Esophagus muscularis mucosa (tissue), 4 donors: ENCODE measurements at regions not wholly inside any gene's neighbourhood (a gene's known extent, or its start where the extent isn't known, plus 50 kb on each side); places are given as distances from the start of the nearest gene placed in this dataset.

Experiments used
- EP300 ChIP-seq: sonication (generic); formaldehyde crosslinking; IDR thresholded peaks from one replicate; pipeline ENCODE4 v1.6.1; 2017; ENCODE audit warnings: antibody characterized with exemption
- POLR2AphosphoS5 ChIP-seq, 2 donors: sonication (generic); formaldehyde crosslinking; IDR thresholded peaks; one replicate each; pipeline ENCODE4 v1.6.1; 2017; ENCODE audit warnings: antibody characterized with exemption in 2 of 2
- TF ChIP-seq, protein P1 (sequence below), 3 experiments: fragments of 200-600 bp in 2 of 3; fragments of 450-650 bp in 1 of 3; sonication (generic) in 2 of 3; IDR thresholded peaks; one replicate each; pipeline ENCODE4 v1.5.1; 2017 to 2019; ENCODE audit warnings: antibody characterized with exemption in 3 of 3, mild to moderate bottlenecking in 2 of 3, moderate library complexity in 1 of 3

DNA sequence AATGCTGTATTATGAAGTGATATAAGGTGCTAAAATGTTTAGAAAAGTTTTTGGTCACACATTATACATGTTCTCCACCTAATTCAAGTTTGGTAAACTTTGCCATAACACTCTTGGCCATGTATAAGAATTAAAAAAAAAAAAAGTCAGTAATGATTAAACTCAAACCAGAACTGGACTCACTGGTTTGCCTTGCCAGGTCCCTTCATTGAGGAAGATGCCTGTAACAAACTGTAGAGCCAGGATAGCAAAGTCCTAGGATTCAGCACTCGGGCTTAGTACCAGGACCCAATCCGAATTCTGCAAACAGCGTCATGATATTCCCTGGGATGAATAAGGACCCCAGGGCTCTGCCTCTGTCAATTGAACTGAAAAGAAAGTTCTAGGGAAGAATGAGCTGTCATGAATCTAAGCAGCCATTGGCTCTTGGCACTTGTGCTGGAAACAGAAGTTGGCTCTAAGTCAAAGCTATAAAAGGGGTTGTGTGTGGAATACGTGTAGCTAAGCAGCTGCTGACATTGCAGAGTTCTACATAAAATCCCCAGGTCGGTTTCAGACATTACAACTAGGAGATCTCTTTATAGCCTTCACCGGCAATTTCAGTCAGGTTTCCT lies 216.9 kb downstream of the C7orf25 start:
- TF ChIP-seq, protein P1, sequence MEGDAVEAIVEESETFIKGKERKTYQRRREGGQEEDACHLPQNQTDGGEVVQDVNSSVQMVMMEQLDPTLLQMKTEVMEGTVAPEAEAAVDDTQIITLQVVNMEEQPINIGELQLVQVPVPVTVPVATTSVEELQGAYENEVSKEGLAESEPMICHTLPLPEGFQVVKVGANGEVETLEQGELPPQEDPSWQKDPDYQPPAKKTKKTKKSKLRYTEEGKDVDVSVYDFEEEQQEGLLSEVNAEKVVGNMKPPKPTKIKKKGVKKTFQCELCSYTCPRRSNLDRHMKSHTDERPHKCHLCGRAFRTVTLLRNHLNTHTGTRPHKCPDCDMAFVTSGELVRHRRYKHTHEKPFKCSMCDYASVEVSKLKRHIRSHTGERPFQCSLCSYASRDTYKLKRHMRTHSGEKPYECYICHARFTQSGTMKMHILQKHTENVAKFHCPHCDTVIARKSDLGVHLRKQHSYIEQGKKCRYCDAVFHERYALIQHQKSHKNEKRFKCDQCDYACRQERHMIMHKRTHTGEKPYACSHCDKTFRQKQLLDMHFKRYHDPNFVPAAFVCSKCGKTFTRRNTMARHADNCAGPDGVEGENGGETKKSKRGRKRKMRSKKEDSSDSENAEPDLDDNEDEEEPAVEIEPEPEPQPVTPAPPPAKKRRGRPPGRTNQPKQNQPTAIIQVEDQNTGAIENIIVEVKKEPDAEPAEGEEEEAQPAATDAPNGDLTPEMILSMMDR (IDR thresholded peaks at IDR 0.05), result no peak
- TF ChIP-seq POLR2AphosphoS5 (IDR thresholded peaks at IDR 0.05) (no peak), EP300 (no peak)
